Activated CD8-positive, alpha-beta T cell treated with anti-CD3 and anti-CD28 coated beads for 36 hours (primary cell): ENCODE measurements at regions not wholly inside any gene's neighbourhood (a gene's known extent, or its start where the extent isn't known, plus 50 kb on each side); places are given as distances from the start of the nearest gene placed in this dataset.

Experiments used
- ATAC-seq: fragments of 200-7000 bp; cut with Tn5 transposase; one replicate; pipeline ENCODE4 v1.10.0; 2021; ENCODE audit warnings: mild to moderate bottlenecking, moderate library complexity
- CTCF ChIA-PET: fragments of 350-600 bp; sonication (Branson Sonifier 250); formaldehyde crosslinking; loops from one replicate; lab custom pipeline; 2021; ENCODE audit warnings: antibody characterized with exemption; lab: Charles Lee
- POLR2A ChIA-PET: fragments of 350-600 bp; sonication (Branson Sonifier 250); formaldehyde crosslinking; loops from one replicate; lab custom pipeline; 2021; ENCODE audit warnings: antibody characterized with exemption; lab: Charles Lee
- DNase-seq: peaks from one replicate; pipeline ENCODE4 v3.0.0-alpha.2; 2020
- H3K27ac Mint-ChIP-seq: one replicate; pipeline ENCODE4 v1.8.0; 2021; ENCODE audit warnings: mild to moderate bottlenecking, mixed read lengths
- H3K27me3 Mint-ChIP-seq: one replicate; pipeline ENCODE4 v1.8.0; 2021; ENCODE audit warnings: mixed read lengths
- H3K36me3 Mint-ChIP-seq: one replicate; pipeline ENCODE4 v1.8.0; 2021; ENCODE audit warnings: low read depth, mixed read lengths
- H3K4me1 Mint-ChIP-seq: one replicate; pipeline ENCODE4 v1.8.0; 2021; ENCODE audit warnings: low read depth, mixed read lengths
- H3K4me3 Mint-ChIP-seq: one replicate; pipeline ENCODE4 v1.8.0; 2021; ENCODE audit warnings: mild to moderate bottlenecking, moderate library complexity, mixed read lengths
- H3K9me3 Mint-ChIP-seq: one replicate; pipeline ENCODE4 v1.8.0; 2021; ENCODE audit warnings: mixed read lengths
- intact Hi-C: fragments of 100-400 bp; cut with micrococcal nuclease; formaldehyde crosslinking; loops from one replicate; pipeline ENCODE4 v1.10.0; 2022
- TF ChIP-seq, protein P1 (sequence below): fragments of 200-600 bp; IDR thresholded peaks from one replicate; pipeline ENCODE4 v1.8.0; 2022; ENCODE audit warnings: antibody characterized with exemption, mild to moderate bottlenecking

DNA sequence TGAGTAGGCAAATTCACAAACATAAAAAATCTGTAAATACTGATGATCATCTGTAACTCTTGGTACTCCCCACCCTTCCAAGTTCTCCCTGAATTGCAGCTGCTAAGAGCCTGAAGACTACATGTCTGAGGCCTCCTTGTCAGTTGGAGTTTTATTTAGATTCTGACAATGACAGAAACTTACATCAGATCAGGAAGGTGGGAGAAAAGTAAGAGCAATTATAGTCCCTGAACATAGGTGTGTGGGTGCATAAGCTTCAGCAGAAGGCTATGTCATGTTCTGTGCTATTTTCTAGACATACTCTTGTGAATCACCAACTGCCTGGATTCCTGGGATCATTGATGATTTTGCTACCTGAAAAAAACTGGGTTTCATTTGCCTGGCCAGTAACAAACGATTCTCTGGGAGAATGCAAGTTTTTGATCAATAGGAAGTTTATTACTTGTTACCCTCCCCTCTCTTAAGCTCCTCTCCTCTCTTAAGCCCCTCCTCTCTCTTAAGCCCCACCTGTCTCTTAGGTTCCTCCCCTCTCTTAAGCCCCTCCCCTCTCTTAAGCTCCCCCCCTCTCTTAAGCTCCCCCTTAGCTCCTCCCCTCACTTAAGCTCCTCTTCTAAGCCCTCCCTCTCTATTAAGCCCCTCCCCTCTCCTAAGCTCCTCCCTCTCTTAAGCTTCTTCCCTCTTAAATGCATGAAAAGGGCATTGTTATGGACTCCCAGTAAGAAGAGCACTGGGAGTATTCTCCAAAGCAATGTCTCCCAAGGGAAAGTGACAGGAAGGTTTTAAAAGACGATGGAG lies 1183.4 kb upstream of the AUTS2 start:
- peaks cover 9% of the 10 kb centered on the region for H3K9me3 Mint-ChIP-seq
- no peak overlapping the region for H3K27ac Mint-ChIP-seq
- ATAC-seq (peak; percentile 34), DNase-seq (no peak)
- H3K27me3 Mint-ChIP-seq: no peaks in the 10 kb centered on the region
- no peak overlapping the region for H3K4me3 Mint-ChIP-seq
- no peaks in the 10 kb centered on the region for H3K4me1 Mint-ChIP-seq
- ChIA-PET CTCF (no interaction called here), POLR2A (no interaction called here)
- intact Hi-C loops: no loop called here
- TF ChIP-seq, protein P1, sequence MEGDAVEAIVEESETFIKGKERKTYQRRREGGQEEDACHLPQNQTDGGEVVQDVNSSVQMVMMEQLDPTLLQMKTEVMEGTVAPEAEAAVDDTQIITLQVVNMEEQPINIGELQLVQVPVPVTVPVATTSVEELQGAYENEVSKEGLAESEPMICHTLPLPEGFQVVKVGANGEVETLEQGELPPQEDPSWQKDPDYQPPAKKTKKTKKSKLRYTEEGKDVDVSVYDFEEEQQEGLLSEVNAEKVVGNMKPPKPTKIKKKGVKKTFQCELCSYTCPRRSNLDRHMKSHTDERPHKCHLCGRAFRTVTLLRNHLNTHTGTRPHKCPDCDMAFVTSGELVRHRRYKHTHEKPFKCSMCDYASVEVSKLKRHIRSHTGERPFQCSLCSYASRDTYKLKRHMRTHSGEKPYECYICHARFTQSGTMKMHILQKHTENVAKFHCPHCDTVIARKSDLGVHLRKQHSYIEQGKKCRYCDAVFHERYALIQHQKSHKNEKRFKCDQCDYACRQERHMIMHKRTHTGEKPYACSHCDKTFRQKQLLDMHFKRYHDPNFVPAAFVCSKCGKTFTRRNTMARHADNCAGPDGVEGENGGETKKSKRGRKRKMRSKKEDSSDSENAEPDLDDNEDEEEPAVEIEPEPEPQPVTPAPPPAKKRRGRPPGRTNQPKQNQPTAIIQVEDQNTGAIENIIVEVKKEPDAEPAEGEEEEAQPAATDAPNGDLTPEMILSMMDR: no peak
- H3K36me3 Mint-ChIP-seq: no peaks in the 10 kb centered on the region

DNA sequence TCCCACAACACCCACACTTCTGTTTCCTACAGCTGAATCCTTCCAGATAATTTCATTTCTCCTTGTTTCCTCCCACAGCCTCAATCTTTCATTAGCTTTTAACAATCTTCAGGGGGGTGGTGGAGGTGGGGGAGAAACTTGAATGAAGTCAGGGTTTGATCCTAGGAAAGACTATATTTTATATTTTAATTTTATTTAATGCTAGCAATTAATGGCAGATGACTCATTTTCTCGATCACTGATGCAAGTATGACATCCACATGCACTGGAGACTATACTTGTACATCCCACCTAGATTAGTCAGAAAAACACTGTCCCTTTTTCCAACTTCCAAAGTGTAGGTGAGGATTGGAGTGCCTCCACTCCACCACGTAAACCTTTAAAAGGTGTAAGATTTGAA lies 1181.3 kb upstream of the AUTS2 start:
- Mint-ChIP-seq H3K27ac (no peak overlapping the region), H3K27me3 (no peaks in the 10 kb centered on the region), H3K36me3 (no peaks in the 10 kb centered on the region), H3K4me3 (no peak overlapping the region), H3K4me1 (no peaks in the 10 kb centered on the region), H3K9me3 (peaks cover 14% of the 10 kb centered on the region)
- TF ChIP-seq, protein P1: no peak
- CTCF ChIA-PET: no interaction called here
- ATAC-seq (no peak), DNase-seq (no peak)
- intact Hi-C loops: no loop called here
- POLR2A ChIA-PET: no interaction called here

DNA sequence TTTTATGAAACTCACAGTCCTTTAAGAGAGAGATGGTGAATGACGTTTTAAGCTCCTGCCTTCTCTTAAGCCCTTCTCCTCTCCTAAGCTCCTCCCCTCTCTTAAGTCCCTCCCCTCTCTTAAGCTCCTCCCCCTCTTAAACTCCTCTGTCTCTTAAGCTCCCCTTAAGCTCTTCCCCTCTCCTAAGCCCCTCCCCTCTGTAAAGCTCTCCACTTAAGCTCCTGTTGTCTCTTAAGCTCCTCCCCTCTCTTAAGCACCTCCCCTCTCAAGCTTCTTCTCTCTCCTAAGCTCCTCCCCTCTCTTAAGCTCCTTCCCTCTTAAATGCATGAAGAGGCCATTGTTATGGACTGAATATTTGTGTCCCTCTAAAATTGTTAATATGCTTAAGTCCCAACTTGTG lies 1180.6 kb upstream of the AUTS2 start:
- intact Hi-C loops: no loop called here
- TF ChIP-seq, protein P1: no peak
- CTCF ChIA-PET: no interaction called here

DNA sequence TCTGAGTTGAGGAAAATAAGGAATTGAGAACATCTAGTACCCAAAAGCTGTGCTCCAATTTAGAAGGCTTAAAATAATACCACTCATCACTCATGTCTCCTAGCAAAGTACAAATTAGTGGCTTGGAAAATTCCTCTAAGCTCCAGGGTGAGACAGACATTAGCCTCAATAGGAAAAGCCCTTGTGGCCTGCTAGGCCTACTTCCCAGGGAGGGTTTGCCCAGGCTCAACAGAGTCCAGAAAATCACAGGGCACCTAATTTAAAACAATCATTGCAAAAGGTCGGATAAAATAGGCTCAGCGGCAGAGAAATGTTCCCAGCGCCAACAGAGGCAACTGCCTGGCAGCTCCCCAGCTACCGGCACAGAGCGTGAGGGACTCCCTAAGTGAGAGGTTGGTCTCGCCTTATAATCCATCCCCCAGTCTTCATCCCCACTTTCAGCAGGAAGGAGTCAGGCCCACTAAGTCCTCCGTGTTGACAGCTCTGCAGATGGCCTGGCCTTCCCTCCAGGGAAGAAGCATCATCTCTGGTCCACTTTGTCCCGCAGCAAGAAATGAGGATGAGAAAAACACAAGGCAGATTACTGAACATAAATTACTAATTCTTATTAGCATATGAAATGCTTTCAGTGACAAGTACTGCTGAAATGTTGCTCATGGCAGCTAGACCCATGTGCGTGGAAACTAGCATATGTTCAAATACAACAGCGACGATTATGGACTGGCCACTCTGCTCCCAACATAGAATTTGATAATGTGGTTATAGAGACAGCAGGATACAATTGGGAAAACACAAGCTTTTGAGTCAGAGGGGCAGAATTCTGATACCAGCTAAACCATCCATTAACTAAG lies 1177.7 kb upstream of the AUTS2 start:
- Mint-ChIP-seq H3K27ac (no peak overlapping the region), H3K4me3 (no peak overlapping the region), H3K4me1 (no peaks in the 10 kb centered on the region), H3K27me3 (no peaks in the 10 kb centered on the region), H3K36me3 (no peaks in the 10 kb centered on the region), H3K9me3 (peaks cover 16% of the 10 kb centered on the region)
- ATAC-seq (no peak), DNase-seq (no peak)
- intact Hi-C loops: no loop called here
- TF ChIP-seq, protein P1: no peak
- POLR2A ChIA-PET: no interaction called here
- CTCF ChIA-PET: no interaction called here

More for the DNA sequence above, 1180.6 kb upstream of the AUTS2 start:
- peaks cover 14% of the 10 kb centered on the region for H3K9me3 Mint-ChIP-seq
- H3K27ac Mint-ChIP-seq: no peak overlapping the region
- no peaks in the 10 kb centered on the region for H3K4me1 Mint-ChIP-seq
- H3K27me3 Mint-ChIP-seq: no peaks in the 10 kb centered on the region
- no peak for DNase-seq
- POLR2A ChIA-PET: no interaction called here
- H3K36me3 Mint-ChIP-seq: no peaks in the 10 kb centered on the region
- no peak for ATAC-seq
- H3K4me3 Mint-ChIP-seq: no peak overlapping the region

DNA sequence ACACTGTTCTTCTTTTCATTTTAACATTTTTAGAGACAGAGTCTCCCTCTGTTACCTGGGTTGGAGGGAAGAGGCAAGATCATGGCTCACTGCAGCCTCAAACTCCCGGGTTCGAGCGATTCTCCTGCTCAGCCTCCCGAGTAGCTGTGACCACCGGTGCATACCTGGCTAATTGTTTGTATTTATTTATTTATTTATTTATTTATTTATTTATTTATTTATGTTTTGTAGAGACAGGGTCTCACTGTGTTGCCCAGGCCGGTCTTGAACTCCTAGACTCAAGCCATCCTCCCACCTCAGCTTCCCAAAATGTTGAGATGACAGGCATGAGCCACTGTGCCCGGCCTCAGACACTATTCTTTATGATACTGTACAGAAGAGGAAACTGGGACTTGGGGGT lies 1176.6 kb upstream of the AUTS2 start:
- H3K4me1 Mint-ChIP-seq: no peaks in the 10 kb centered on the region
- H3K36me3 Mint-ChIP-seq: no peaks in the 10 kb centered on the region
- no peak overlapping the region for H3K27ac Mint-ChIP-seq
- no peaks in the 10 kb centered on the region for H3K27me3 Mint-ChIP-seq
- ChIA-PET CTCF (no interaction called here), POLR2A (no interaction called here)
- ATAC-seq (no peak), DNase-seq (no peak)
- intact Hi-C loops: no loop called here
- H3K9me3 Mint-ChIP-seq: peaks cover 16% of the 10 kb centered on the region
- no peak overlapping the region for H3K4me3 Mint-ChIP-seq
- TF ChIP-seq, protein P1: no peak
